ENCODE measurements at regions not wholly inside any gene's neighbourhood (a gene's known extent, or its start where the extent isn't known, plus 50 kb on each side); places are given as distances from the start of the nearest gene placed in this dataset.

DNA sequence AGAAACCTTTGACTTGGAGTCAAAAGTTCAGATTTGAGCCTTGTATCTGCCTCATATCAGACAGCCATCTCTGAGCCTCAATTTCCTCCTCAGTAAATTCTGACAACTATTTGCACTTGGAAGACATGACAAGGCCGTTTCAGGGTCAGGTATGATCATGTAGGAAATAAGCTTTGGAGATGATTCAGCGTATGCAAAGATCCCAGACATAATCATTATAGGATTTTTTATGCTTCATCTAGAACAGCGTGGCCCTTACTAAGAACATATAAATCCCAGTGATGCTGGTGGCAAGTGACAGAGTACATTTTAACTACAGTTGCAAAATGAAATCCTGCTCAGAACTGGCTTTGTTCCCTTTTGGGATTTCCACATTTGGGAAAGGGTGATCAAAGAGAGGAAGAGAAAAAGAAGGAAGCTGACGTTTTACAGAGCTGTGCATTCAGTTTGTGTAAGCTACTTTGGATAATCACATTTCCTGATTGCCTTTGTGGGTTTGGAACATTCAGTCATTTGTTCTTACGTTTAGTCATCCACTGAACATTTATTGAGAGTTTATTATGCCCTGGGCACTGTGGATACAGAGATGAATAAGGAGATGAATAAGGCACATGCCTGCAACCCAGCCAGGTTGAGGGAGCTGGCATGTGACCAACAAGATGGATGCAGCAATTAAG lies 81.9 kb upstream of the HEPHL1 start:
- TF ChIP-seq GATA1 (IDR thresholded peaks at IDR 0.05; ENCODE audit: low read depth, low read length) (no peak), POLR2A (IDR thresholded peaks at IDR 0.05; ENCODE audit: low read length) (no peak)
- DNase-seq: no peak

DNA sequence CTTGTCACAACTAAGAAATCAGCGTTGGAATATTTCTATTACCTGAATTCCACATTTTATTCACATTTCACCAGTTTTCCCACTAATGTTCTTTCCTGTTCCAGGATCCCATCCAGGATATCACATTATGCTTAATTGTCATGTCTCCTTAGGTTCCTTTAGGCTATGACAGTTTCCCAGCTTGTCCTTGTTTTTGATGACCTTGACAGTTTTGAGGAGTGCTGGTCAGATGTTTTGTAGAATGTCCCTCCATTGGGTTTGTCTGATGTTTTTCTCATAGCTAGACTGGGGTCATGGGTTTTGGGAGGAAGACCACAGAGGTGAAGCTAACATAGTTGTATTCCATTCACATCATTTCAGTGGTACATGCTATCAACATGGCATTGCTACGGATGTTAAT lies 80.8 kb upstream of the HEPHL1 start:
- no peak for DNase-seq
- TF ChIP-seq POLR2A (IDR thresholded peaks at IDR 0.05; ENCODE audit: low read length) (no peak), GATA1 (IDR thresholded peaks at IDR 0.05; ENCODE audit: low read depth, low read length) (no peak)

DNA sequence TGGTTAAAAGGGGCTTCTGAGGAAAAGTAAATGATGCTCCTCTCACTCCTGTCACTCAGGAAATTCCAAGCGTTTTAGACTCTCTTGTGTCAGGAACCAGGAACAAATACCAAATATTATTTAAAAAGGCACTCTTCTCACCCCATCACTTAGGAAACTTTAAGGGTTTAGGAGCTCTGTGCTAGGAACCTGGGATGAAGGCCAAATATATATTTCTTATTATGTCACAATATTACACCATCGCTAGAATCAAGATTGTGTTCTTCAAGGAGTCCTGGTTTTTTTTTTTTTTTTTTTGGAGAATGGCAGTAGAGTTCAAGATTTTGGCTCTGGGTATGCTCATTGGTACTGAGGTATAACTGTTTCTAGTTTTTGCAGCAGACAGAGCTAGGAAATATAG lies 79.0 kb upstream of the HEPHL1 start:
- no peak for DNase-seq
- no peak for TF ChIP-seq GATA1 (IDR thresholded peaks at IDR 0.05; ENCODE audit: low read depth, low read length)
- TF ChIP-seq POLR2A (IDR thresholded peaks at IDR 0.05; ENCODE audit: low read length): no peak

DNA sequence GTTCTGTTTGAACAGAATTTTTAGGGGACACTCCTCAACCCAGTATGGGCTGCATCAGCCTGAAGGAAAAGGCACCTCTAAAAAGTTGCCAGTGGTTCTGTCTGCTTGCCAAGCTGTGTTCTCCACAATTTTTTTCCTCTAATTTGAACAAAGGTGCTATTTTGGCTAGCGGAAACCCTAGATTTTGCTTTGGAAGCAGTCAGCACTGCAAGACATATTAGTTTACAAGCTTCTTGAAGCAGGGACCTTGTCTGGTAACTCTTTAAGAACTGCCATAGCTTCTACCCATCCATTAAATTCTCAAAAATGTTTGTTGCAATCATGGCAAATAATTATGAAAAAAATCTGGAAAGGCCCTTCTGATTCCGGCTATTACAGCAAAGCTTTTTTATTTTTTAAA lies 75.6 kb upstream of the HEPHL1 start:
- no peak for TF ChIP-seq POLR2A (IDR thresholded peaks at IDR 0.05; ENCODE audit: low read length)
- TF ChIP-seq GATA1 (IDR thresholded peaks at IDR 0.05; ENCODE audit: low read depth, low read length): no peak
- DNase-seq: no peak

DNA sequence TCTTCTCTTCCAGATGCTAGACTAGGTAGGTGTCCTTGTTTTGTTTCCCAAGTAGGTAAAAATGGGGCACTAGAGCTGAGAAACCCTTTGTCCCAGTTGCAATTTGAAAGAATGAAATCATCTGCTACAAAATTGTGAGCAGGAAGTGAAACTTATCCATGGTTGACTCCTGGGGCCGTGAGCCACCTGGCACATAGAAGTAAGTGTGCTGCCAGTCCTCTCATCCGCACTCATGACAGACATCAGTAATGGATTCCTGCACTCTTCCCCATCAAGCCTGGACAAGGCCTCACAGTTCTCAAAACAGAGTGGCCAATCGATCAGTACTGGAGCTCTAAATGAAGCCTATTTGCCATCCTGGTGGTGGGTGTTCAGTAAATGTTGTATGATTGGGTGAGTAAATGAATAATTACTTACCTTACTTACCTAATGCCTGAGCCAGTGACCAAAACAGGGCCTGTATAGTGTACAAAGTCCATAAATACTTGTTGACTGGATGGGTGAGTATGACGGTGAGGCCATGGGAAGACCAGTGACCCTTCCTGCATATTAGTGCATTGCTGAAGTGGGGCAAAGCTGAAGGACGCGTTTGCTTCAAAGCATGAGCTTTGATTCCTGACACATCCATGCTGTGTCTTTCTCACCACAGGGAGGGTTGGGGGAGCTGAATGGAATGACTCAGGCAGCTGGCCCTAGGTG lies 68.9 kb upstream of the HEPHL1 start:
- TF ChIP-seq GATA1 (IDR thresholded peaks at IDR 0.05; ENCODE audit: low read depth, low read length): no peak
- no peak for TF ChIP-seq POLR2A (IDR thresholded peaks at IDR 0.05; ENCODE audit: low read length)
- no peak for DNase-seq

DNA sequence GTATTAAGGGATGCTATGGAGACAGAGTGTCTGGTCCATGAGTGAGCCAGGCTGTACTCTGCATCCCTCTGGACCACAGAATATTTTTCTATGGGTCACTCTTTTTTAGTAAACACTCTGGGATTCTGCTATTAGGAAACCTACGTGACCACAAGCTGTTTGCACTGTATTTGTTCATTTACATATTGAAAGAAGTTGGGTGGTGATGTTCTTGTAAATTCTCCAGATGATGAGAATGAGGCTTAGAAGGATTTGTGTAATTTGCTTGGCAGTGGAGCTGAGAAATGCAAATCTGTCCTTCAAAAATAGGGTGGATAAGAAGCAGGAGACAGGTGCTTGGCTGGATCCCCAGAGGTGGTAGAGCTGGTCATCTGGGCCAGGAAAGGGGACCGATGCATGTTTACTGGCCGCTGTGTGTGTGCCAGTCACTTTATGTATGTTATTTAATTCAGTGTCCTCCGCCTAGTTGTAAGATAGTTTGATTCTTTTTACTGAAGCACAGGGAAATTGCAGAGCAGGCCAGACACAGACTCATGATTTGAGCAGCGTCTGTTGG lies 63.7 kb upstream of the HEPHL1 start:
- no peak for DNase-seq
- TF ChIP-seq GATA1 (IDR thresholded peaks at IDR 0.05; ENCODE audit: low read depth, low read length): no peak
- TF ChIP-seq POLR2A (IDR thresholded peaks at IDR 0.05; ENCODE audit: low read length): no peak

DNA sequence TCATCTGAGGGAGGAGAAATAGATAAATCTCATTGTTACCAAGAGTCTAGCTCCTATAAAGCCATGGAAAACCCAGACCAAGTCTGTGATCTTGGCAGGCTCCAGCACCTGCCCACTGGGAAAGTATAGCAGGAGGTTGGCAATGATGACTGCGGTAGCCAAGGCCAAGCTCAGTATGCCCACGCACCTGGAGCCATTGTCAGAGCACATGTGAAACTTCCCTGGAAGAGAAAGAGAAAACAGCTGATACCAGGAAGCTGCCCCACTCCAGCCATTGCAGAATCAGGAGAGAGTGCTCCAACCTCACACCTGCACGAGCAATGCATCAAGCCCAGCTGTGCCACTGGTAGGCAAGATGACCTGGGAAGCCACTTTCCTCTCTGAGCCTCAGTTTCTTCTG lies 62.2 kb upstream of the HEPHL1 start:
- TF ChIP-seq POLR2A (IDR thresholded peaks at IDR 0.05; ENCODE audit: low read length) (no peak), GATA1 (IDR thresholded peaks at IDR 0.05; ENCODE audit: low read depth, low read length) (no peak)

DNA sequence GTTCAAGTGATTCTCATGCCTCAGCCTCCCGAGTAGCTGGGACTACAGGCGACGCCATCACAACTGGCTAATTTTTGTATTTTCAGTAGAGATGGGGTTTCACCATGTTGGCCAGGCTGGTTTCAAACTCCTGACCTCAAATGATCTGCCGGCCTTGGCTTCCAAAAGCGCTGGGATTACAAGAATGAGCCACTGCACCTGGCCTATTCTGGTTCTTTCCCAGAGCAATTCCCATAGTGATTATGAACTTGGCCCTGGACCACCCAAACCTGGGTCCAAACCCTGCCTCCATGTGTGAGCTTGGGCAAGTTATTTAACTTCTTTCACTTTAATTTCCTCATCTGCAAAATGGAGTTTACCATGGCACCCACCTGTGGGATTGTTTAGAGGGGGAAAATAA lies 61.5 kb upstream of the HEPHL1 start:
- DNase-seq: no peak
- TF ChIP-seq POLR2A (IDR thresholded peaks at IDR 0.05; ENCODE audit: low read length): no peak
- TF ChIP-seq GATA1 (IDR thresholded peaks at IDR 0.05; ENCODE audit: low read depth, low read length): no peak

More for the DNA sequence above, 62.2 kb upstream of the HEPHL1 start:
- no peak for DNase-seq

DNA sequence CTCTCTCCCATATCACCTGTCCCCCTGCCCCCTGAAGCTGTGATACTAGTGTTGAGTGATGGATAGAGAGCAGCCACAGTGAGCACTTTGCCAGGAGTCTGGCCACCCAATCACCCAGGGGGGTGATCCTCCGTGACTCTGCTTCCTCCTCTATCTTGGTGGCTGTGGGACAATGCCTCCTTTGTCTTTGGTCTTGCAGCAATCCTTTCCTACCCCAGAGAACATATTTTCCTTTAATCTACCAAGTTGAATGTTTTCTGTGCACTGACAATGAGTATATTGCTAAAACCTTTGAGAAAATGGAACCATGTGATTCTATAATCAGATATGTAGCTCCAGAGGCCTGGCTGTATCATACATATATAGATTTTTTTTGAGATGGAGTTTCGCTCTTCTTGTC lies 58.1 kb upstream of the HEPHL1 start:
- no peak for TF ChIP-seq POLR2A (IDR thresholded peaks at IDR 0.05; ENCODE audit: low read length)
- no peak for TF ChIP-seq GATA1 (IDR thresholded peaks at IDR 0.05; ENCODE audit: low read depth, low read length)
- no peak for DNase-seq

DNA sequence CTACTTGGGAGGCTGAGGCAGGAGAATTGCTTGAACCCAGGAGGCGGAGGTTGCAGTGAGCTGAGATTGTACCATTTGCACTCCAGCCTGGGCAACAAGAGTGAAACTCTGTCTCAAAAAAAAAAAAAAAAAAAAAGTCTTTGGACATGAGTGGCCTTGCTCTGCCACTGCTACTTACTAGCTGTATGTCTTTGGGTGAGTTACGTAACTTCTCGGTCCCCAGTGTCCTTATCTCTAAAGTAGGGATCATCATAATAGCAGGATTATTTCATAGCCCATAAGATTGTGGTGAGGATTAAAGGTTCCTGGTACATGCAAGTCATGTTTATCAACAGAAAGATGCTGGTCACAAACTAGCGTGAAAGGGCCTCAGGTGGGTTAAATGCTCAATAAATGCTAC lies 53.9 kb upstream of the HEPHL1 start:
- no peak for DNase-seq
- TF ChIP-seq POLR2A (IDR thresholded peaks at IDR 0.05; ENCODE audit: low read length) (no peak), GATA1 (IDR thresholded peaks at IDR 0.05; ENCODE audit: low read depth, low read length) (no peak)

DNA sequence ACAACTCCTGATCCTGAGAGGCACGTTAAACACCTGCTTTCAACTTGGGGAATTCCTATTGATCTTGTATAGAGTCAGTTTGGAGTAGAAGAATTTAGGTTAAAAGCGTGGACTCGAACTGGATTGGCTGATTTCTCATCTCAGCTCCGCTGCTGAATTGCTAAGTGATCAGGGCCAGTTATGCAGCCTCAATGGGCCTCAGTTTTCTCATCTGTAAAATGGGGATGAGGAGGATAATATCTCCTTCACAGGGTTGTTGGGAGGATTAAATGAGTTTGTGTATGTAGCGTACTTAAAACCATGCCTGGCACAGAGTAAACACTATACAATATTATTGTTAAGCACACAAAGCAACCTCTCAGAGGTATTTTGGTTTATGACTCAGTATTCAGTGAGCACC lies 53.2 kb upstream of the HEPHL1 start:
- TF ChIP-seq POLR2A (IDR thresholded peaks at IDR 0.05; ENCODE audit: low read length) (no peak), GATA1 (IDR thresholded peaks at IDR 0.05; ENCODE audit: low read depth, low read length) (no peak)

DNA sequence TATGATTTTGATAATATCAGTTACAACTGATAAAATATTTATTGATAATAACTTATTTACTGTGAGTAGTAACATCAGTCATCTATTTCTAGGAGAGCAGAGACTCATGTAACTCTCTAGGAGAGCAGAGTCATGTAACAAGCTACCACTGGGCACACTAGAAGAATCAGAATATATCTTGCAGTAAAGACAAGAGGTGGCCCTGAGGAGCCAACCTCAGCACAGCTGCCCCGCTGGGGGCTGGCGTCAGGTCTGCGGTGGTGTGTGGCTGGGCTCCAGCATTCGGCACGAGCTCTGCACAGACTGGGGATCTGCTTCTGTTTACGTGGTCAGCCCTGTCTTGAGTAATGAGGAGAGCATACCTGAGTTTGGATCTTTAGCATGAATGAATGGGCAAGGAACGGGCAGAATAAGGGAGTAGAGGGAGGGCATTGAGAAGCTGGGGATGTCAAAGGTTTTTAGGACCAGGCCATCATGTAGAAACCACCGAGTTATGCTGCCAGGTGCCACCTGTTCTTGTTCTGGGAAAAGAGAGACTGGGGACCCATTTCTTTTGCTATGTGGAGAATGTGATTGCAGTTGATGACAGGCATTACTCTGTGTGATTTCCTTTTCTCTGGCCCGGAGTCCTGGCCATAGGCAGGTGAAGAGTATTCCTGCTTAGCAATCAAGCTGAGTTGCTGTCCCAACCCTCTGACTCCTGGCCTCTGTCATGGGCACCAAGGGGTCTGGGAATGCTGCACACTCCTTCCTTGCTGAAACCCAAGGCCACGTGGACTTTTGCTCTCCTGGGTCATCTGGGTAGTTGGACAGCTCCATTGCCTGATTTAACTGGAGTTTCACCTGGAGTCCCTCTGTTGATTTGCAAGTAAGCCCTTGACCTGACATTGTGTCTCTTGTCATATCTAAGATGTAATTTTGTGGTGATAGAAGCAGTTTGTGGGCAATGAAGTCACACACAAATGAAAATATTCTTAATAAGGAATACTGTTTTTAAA lies 50.9 kb upstream of the HEPHL1 start:
- TF ChIP-seq POLR2A (IDR thresholded peaks at IDR 0.05; ENCODE audit: low read length) (no peak), GATA1 (IDR thresholded peaks at IDR 0.05; ENCODE audit: low read depth, low read length) (no peak)
- no peak for DNase-seq

More for the DNA sequence above, 53.2 kb upstream of the HEPHL1 start:
- no peak for DNase-seq
